IMR-90 (cell line): ENCODE measurements at regions not wholly inside any gene's neighbourhood (a gene's known extent, or its start where the extent isn't known, plus 50 kb on each side); places are given as distances from the start of the nearest gene placed in this dataset.

Source experiments
- ATAC-seq: fragments of 200-7000 bp; cut with Tn5 transposase; 2 replicates; pipeline ENCODE4 v1.9.1; 2020; ENCODE audit warnings: low read depth, mild to moderate bottlenecking, moderate library complexity
- BruUV-seq: library from RNA; stranded (reverse); fragments of 400-500 nt; replicated peaks from 2 replicates; lab custom pipeline; 2021; lab: Mats Ljungman, UMichigan
- CTCF ChIA-PET: fragments of 300-600 bp; formaldehyde crosslinking; extraction: SDS; loops from one replicate; lab custom pipeline; 2021; ENCODE audit warnings: antibody characterized with exemption; lab: Yijun Ruan, JAX
- POLR2A ChIA-PET: fragments of 300-600 bp; sonication (Branson Sonifier 250); formaldehyde crosslinking; loops from one replicate; lab custom pipeline; 2022; ENCODE audit warnings: antibody characterized with exemption; ENCODE audit not compliant: unreplicated experiment; lab: Charles Lee
- DNase-seq: peaks from one replicate; pipeline ENCODE4 v3.0.0; 2013
- H2AFZ ChIP-seq: replicated peaks from 2 replicates; pipeline ENCODE3; 2013; ENCODE audit warnings: low read length, mild to moderate bottlenecking; ENCODE audit not compliant: poor library complexity
- H2AK5ac ChIP-seq: 2 replicates; pipeline ENCODE4 v1.6.1; 2013; ENCODE audit warnings: low read depth, low read length, inconsistent platforms
- H2AK9ac ChIP-seq: replicated peaks from 2 replicates; pipeline ENCODE3; 2013; ENCODE audit warnings: mild to moderate bottlenecking, low read depth, low read length, moderate library complexity; ENCODE audit not compliant: poor library complexity
- H2BK120ac ChIP-seq: 2 replicates; pipeline ENCODE4 v1.6.1; 2013; ENCODE audit warnings: low read depth, low read length, inconsistent platforms
- H2BK15ac ChIP-seq: 3 replicates; pipeline ENCODE4 v1.6.1; 2013; ENCODE audit warnings: low read depth, low read length, inconsistent platforms
- H2BK20ac ChIP-seq: 2 replicates; pipeline ENCODE4 v1.6.1; 2013; ENCODE audit warnings: low read depth, mild to moderate bottlenecking, inconsistent platforms, low read length, moderate library complexity
- H2BK5ac ChIP-seq: 2 replicates; pipeline ENCODE4 v1.6.1; 2013; ENCODE audit warnings: mild to moderate bottlenecking, low read depth, low read length, inconsistent platforms; ENCODE audit not compliant: poor library complexity, severe bottlenecking
- H3K14ac ChIP-seq: replicated peaks from 2 replicates; pipeline ENCODE4 v1.6.1; 2013; ENCODE audit warnings: low read depth, low read length, inconsistent platforms
- H3K18ac ChIP-seq: 2 replicates; pipeline ENCODE4 v1.6.1; 2013; ENCODE audit warnings: low read depth, low read length, control low read depth
- H3K23ac ChIP-seq: 2 replicates; pipeline ENCODE4 v1.6.1; 2013; ENCODE audit warnings: low read depth, low read length, inconsistent platforms
- H3K27ac ChIP-seq: 2 replicates; pipeline ENCODE4 v1.5.1; 2013; ENCODE audit warnings: mild to moderate bottlenecking, control low read depth, low read length; ENCODE audit not compliant: insufficient read depth
- H3K27me3 ChIP-seq: 2 replicates; pipeline ENCODE4 v1.6.1; 2013; ENCODE audit warnings: low read length; ENCODE audit not compliant: control insufficient read depth, insufficient read depth
- H3K36me3 ChIP-seq: 2 replicates; pipeline ENCODE4 v1.6.1; 2013; ENCODE audit warnings: low read length, mixed read lengths; ENCODE audit not compliant: control insufficient read depth, insufficient read depth
- H3K4ac ChIP-seq: 2 replicates; pipeline ENCODE4 v1.6.1; 2013; ENCODE audit warnings: low read depth, low read length, inconsistent platforms
- H3K4me1 ChIP-seq: 2 replicates; pipeline ENCODE4 v1.6.1; 2013; ENCODE audit warnings: low read length, mixed read lengths; ENCODE audit not compliant: control insufficient read depth, insufficient read depth
- H3K4me2 ChIP-seq: 2 replicates; pipeline ENCODE4 v1.6.1; 2013; ENCODE audit warnings: low read depth, mild to moderate bottlenecking, control low read depth, low read length, moderate library complexity
- H3K4me3 ChIP-seq: 2 replicates; pipeline ENCODE4 v1.5.1; 2013; ENCODE audit warnings: low read depth, mild to moderate bottlenecking, control low read depth, low read length, moderate library complexity; ENCODE audit not compliant: insufficient read depth
- H3K56ac ChIP-seq: 2 replicates; pipeline ENCODE4 v1.6.1; 2013; ENCODE audit warnings: low read length, inconsistent platforms; ENCODE audit not compliant: insufficient read depth; ENCODE audit errors: extremely low read depth
- H3K79me1 ChIP-seq, 2 experiments: 2 replicates each; pipeline ENCODE4 v1.6.1; 2013; ENCODE audit warnings: low read length in 2 of 2, inconsistent platforms in 1 of 2, low read depth in 1 of 2
- H3K9ac ChIP-seq: 2 replicates; pipeline ENCODE4 v1.6.1; 2013; ENCODE audit warnings: low read depth, low read length, control low read depth
- H3K9me1 ChIP-seq: 2 replicates; pipeline ENCODE4 v1.6.1; 2013; ENCODE audit warnings: low read length, inconsistent platforms; ENCODE audit not compliant: insufficient read depth
- H3K9me3 ChIP-seq: 2 replicates; pipeline ENCODE4 v1.6.1; 2013; ENCODE audit warnings: low read length; ENCODE audit not compliant: control insufficient read depth, insufficient read depth
- H4K20me1 ChIP-seq: 2 replicates; pipeline ENCODE4 v1.6.1; 2013; ENCODE audit warnings: low read length, inconsistent platforms; ENCODE audit not compliant: insufficient read depth
- H4K5ac ChIP-seq: 2 replicates; pipeline ENCODE4 v1.6.1; 2013; ENCODE audit warnings: mild to moderate bottlenecking, low read depth, low read length, control low read depth
- H4K8ac ChIP-seq, 2 experiments: 2 replicates each; pipeline ENCODE4 v1.6.1; 2013; ENCODE audit warnings: low read depth in 2 of 2, low read length in 2 of 2, control low read depth in 1 of 2, inconsistent platforms in 1 of 2
- H4K91ac ChIP-seq: 2 replicates; pipeline ENCODE4 v1.6.1; 2013; ENCODE audit warnings: low read depth, low read length, inconsistent platforms; ENCODE audit not compliant: insufficient read depth
- BHLHE40 ChIP-seq: fragments of 150-350 bp; IDR thresholded peaks from 2 replicates; pipeline ENCODE4 v1.6.1; 2016; ENCODE audit warnings: mild to moderate bottlenecking, low read depth, low read length
- CEBPB ChIP-seq: IDR thresholded peaks from 2 replicates; pipeline ENCODE4 v1.6.1; 2012; ENCODE audit warnings: low read depth, low read length, improper control_type of control experiment
- CHD1 ChIP-seq: IDR thresholded peaks from 2 replicates; pipeline ENCODE4 v1.6.1; 2012; ENCODE audit warnings: low read depth, low read length, improper control_type of control experiment
- CTCF ChIP-seq: conservative IDR thresholded peaks from 2 replicates; pipeline ENCODE4 v1.5.1; 2012; ENCODE audit warnings: mild to moderate bottlenecking, low read depth, low read length, improper control_type of control experiment
- FOS ChIP-seq: fragments of 150-350 bp; IDR thresholded peaks from 2 replicates; pipeline ENCODE4 v1.6.1; 2016; ENCODE audit warnings: low read depth, low read length
- MAFK ChIP-seq: IDR thresholded peaks from 2 replicates; pipeline ENCODE4 v1.6.1; 2012; ENCODE audit warnings: low read depth, low read length, improper control_type of control experiment
- MAZ ChIP-seq: IDR thresholded peaks from 2 replicates; pipeline ENCODE4 v1.6.1; 2012; ENCODE audit warnings: low read depth, mild to moderate bottlenecking, low read length, improper control_type of control experiment, moderate library complexity, borderline replicate concordance
- MXI1 ChIP-seq: IDR thresholded peaks from 2 replicates; pipeline ENCODE4 v1.6.1; 2012; ENCODE audit warnings: low read depth, mild to moderate bottlenecking, low read length, moderate library complexity, borderline replicate concordance
- NFE2L2 ChIP-seq: fragments of 150-350 bp; IDR thresholded peaks from 2 replicates; pipeline ENCODE4 v1.6.1; 2016; ENCODE audit warnings: low read depth, mild to moderate bottlenecking, low read length
- POLR2A ChIP-seq: IDR thresholded peaks from 2 replicates; pipeline ENCODE4 v1.6.1; 2012; ENCODE audit warnings: mild to moderate bottlenecking, low read depth, low read length
- RAD21 ChIP-seq: IDR thresholded peaks from 2 replicates; pipeline ENCODE4 v1.6.1; 2012; ENCODE audit warnings: low read length, improper control_type of control experiment
- RCOR1 ChIP-seq: IDR thresholded peaks from 2 replicates; pipeline ENCODE4 v1.6.1; 2012; ENCODE audit warnings: mild to moderate bottlenecking, low read length, improper control_type of control experiment; ENCODE audit not compliant: insufficient replicate concordance
- RFX5 ChIP-seq: IDR thresholded peaks from 2 replicates; pipeline ENCODE4 v1.8.0; 2012; ENCODE audit warnings: low read depth, mild to moderate bottlenecking, low read length, moderate library complexity
- SMC3 ChIP-seq: fragments of 150-350 bp; IDR thresholded peaks from 2 replicates; pipeline ENCODE4 v1.6.1; 2016; ENCODE audit warnings: low read depth, mild to moderate bottlenecking, antibody characterized with exemption, low read length, moderate library complexity
- WGBS, 2 experiments: methylation state at CpG; one replicate each; pipeline versions ENCODE4 v1.1.5 to v1.1.7; 2013; ENCODE audit warnings: missing lambda C conversion rate in 2 of 2; ENCODE audit not compliant: insufficient read length in 1 of 2; ENCODE audit errors: extremely low coverage in 2 of 2; 5-methylcytosine and 5-hydroxymethylcytosine counted together
- dilution Hi-C: fragments of 300-500 bp; cut with HindIII; formaldehyde crosslinking; loops from one replicate; pipeline ENCODE4 v1.14.3; 2018; ENCODE audit warnings: low sequenced_read_pairs; ENCODE audit not compliant: unreplicated experiment
- in situ Hi-C: fragments of 300-500 bp; cut with MboI; formaldehyde crosslinking; loops from 3 replicates; pipeline ENCODE4 v1.14.3; 2019; ENCODE audit warnings: low sequenced_read_pairs, inconsistent platforms, mixed read lengths
- intact Hi-C: fragments of 100-400 bp; cut with micrococcal nuclease; formaldehyde crosslinking; loops from 2 replicates; pipeline ENCODE4 v1.10.0; 2022
- TF ChIP-seq, protein P1 (sequence below): fragments of 150-350 bp; IDR thresholded peaks from 2 replicates; pipeline ENCODE4 v1.6.1; 2017; ENCODE audit warnings: mild to moderate bottlenecking, antibody characterized with exemption, low read length, low read depth
- TF ChIP-seq, protein P2 (sequence below): fragments of 150-350 bp; IDR thresholded peaks from 2 replicates; pipeline ENCODE4 v1.6.1; 2016; ENCODE audit warnings: low read depth, mild to moderate bottlenecking, low read length, moderate library complexity, borderline replicate concordance

DNA sequence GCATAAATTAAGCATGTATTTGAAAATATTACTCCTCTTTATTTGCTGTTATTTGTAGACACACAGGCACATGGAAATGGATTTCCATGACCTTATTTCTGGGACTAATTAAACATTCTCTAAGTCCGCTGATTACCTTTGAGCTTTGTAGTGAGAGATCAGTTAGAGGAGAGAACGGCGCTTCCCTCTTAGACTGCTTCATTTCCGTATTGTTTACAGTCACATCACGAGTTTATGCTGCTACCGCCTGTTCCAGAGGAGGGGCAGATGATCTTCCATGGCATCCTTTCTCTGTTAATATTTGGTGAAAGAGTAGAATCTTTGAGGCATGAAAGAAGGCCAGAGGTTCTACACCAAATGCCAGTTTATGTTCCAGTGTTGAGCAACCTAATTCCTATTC lies 404.4 kb downstream of the TRIB2 start:
- Histone ChIP-seq H3K9ac (no peak overlapping the region), H3K4me1 (no peaks in the 10 kb centered on the region), H2AK5ac (no peak overlapping the region), H4K5ac (no peak overlapping the region), H3K14ac (no peak overlapping the region), H3K56ac (no peak overlapping the region), H2BK120ac (no peak overlapping the region), H3K27ac (no peak overlapping the region), H3K9me1 (no peaks in the 10 kb centered on the region), H4K20me1 (no peaks in the 10 kb centered on the region), H2BK5ac (no peak overlapping the region), H3K79me1 (no peaks in the 10 kb centered on the region), H3K27me3 (no peaks in the 10 kb centered on the region), H2AFZ (no peak overlapping the region), H2BK15ac (no peak overlapping the region), H2BK20ac (no peak overlapping the region), H3K4me3 (no peak overlapping the region), H3K36me3 (no peaks in the 10 kb centered on the region), H3K9me3 (no peaks in the 10 kb centered on the region), H3K23ac (no peak overlapping the region), H3K4me2 (no peak overlapping the region), H3K18ac (no peak overlapping the region), H2AK9ac (no peak overlapping the region), H4K8ac (no peak overlapping the region), H3K4ac (no peak overlapping the region), H4K91ac (no peak overlapping the region)
- TF ChIP-seq, protein P1, sequence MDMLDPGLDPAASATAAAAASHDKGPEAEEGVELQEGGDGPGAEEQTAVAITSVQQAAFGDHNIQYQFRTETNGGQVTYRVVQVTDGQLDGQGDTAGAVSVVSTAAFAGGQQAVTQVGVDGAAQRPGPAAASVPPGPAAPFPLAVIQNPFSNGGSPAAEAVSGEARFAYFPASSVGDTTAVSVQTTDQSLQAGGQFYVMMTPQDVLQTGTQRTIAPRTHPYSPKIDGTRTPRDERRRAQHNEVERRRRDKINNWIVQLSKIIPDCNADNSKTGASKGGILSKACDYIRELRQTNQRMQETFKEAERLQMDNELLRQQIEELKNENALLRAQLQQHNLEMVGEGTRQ = no peak
- TF ChIP-seq CEBPB = no peak
- no peak for TF ChIP-seq NFE2L2
- no peak for TF ChIP-seq RAD21
- no peak for TF ChIP-seq POLR2A
- no peak for TF ChIP-seq RFX5
- TF ChIP-seq, protein P2, sequence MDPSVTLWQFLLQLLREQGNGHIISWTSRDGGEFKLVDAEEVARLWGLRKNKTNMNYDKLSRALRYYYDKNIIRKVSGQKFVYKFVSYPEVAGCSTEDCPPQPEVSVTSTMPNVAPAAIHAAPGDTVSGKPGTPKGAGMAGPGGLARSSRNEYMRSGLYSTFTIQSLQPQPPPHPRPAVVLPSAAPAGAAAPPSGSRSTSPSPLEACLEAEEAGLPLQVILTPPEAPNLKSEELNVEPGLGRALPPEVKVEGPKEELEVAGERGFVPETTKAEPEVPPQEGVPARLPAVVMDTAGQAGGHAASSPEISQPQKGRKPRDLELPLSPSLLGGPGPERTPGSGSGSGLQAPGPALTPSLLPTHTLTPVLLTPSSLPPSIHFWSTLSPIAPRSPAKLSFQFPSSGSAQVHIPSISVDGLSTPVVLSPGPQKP = no peak
- no peak for TF ChIP-seq MAFK
- no peak for TF ChIP-seq FOS
- no peak for TF ChIP-seq CHD1
- no peak for TF ChIP-seq BHLHE40
- TF ChIP-seq MAZ = no peak
- no peak for TF ChIP-seq CTCF
- no peak for TF ChIP-seq SMC3
- no peak for TF ChIP-seq RCOR1
- no peak for TF ChIP-seq MXI1
- no peak for DNase-seq
- intact Hi-C loops = no loop called here
- CTCF ChIA-PET = no interaction called here
- dilution Hi-C loops = no loop called here
- POLR2A ChIA-PET = no interaction called here
- in situ Hi-C loops = no loop called here
- no TSS peak for BruUV-seq
- no CpG with 5 or more reads among the region's 6 CpGs for WGBS, 2 experiments
- no peak for ATAC-seq
